DLD1 (cell line): ENCODE measurements at regions not wholly inside any gene's neighbourhood (a gene's known extent, or its start where the extent isn't known, plus 50 kb on each side); places are given as distances from the start of the nearest gene placed in this dataset.
"Not testable (repeated sequence)": the region's sequence is repeated elsewhere in the genome, so short reads cannot be mapped to it uniquely, and the experiment has no call there.

Experiments used
- in situ Hi-C: cut with HindIII; loops from 2 replicates; pipeline ENCODE4 v1.10.0; 2017; ENCODE audit warnings: low sequenced_read_pairs

DNA sequence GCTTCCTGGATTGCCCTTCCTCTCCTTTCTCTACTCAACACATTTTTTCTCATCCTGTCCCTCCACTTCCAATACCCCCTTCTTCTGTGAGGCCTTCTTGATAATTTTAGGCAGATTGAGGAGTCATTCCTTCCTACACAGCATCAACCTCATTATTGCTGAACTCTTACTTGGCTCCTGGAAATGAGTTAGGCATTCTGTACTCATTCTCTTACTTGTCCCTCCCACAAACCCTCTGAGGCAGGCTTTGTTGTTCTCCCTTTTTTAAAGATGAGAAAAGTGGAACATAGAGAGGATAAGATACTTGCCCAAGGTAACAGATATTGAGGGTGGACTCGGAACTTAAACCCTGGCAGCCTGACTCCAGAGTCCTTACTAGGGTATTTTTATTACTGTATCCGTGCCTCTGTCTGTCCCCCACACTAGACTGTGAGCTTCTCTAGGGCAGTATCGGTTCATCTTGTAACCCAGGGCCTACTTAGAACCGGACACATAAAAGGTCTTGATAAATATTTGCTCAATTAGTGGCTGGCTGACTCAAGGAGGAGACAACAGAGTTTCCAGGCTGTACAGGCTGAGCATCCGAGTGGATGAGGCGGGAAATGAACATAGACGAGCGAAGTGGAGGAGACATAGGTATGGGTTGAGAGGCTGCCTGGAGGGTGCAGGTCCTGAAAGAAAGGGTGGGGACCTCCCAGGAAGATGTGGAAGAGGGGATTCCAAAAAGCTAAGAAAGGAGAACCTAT lies 148.7 kb upstream of the ATP2B2 start:
- in situ Hi-C loops, result no loop called here

DNA sequence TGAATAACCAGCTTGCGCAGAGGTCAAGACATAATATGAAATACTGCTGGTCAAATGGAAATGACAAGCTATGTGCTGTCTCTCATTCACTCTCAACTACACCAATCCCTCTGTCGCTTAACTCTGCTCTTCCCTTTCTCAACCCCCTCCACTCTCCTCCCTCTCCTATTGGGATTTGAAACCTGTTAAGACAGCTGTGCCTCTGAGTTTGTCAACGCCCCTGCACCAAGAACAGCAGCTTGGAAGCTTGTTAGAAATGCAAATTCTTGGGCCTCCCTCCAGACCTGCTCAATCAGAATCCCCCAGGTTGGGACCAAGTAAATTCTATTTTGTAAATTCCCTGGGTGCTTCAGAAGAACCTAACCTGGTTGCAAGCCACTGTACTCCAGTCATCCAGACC lies 149.7 kb upstream of the ATP2B2 start:
- in situ Hi-C loops, result no loop called here

DNA sequence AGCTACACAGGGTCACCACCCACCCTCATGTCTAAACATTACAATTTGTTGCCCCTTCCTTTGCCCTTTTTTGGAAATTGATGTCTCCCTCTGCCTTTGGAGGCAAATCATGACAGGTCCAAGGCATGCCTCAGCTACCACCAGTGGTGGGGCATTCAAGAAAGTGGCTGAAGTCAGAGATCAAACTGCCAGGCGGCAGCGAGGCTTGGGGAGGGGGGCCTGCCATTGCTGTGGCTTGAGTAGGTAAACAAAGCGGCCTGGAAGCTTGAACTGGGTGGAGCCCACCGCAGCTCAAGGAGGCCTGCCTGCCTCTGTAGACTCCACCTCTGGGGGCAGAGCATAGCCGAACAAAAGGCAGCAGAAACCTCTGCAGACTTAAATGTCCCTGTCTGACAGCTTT lies 152.0 kb upstream of the ATP2B2 start:
- in situ Hi-C loops, result not testable (repeated sequence)

DNA sequence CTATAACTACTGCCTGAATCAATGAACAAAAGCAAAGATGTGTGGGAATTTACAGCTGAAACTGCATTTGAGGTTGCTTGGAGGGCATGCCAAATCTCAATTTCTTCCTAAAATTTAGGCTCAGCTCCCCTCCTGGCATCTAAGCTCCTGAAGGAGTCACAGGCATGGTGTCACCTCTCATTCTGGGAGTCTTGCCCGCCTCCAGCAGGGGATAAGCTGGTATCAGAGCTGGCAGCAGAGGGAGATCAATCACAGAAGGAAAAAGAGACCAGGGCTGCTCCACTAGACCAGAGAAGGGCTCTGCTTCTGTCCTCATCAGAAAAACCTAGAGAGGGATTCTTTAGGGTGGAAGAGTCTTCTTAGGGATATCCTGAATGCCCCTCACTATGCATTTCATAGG lies 150.4 kb upstream of the SLC6A11 start:
- in situ Hi-C loops, result no loop called here

DNA sequence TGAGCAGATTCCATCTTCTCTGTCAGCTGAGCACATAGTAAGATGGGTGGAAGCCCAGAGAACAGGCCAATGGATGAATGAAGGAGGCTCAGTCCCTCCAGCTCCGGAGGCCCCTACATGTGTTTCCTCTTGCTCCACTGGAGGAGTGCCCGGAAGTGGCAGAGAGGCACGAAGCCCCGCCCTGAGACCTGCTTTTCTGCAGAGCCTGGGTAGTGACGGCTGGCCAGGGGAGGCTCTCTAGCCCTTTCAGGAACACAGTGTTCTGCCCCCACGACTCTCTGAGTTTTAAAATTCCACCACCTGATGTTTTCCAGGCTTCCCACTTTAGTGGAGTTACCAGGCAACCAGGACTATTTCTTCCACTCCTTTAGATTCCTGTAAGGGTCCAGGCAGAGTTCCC lies 149.4 kb upstream of the SLC6A11 start:
- in situ Hi-C loops, result no loop called here

DNA sequence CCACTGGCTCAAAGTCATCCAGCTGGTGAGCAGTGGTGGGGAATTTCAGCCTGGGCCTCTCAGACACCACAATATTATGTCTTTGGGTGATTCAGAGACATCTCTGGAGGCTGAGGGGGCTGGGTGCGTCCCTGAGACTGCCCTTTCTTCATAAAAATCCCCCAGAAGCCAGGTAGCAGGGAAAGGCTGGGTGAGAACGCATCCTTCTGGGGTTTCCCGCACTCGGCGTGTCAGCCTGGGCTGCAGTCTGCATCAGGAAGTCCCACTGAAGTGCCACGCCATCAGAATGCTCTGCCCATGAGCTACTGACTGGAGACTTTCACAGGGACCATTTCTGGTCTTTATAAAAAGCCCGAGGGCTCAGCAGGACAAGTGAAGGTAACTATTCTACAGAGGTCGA lies 148.8 kb upstream of the SLC6A11 start:
- in situ Hi-C loops, result no loop called here

DNA sequence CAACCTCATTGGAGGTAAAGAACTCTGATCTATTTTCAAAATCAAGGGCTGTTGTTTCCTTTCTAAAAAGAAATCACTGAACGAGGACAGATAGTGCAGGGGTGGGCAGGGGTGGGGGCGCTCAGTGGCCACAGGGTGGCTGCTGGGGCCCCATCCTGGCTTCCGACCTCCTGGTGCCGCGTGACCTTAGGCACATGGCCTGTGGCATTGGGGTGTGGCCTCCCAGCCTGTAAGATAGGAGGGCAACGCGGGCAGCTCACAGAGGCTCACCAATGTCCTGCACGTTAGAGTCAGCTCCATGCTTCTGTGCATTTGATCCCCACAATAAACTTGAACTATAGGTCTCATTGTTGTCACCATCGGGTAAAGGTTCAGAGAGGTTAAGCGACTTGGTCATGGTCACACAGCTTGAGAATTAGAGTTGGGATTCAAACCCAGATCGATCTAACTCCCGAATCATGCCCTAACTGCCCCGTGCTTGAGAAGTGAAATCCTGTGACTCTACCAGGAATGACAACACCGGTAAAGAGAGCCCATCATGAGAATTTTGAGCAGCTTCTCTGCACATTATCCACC lies 148.0 kb upstream of the SLC6A11 start:
- in situ Hi-C loops, result no loop called here

DNA sequence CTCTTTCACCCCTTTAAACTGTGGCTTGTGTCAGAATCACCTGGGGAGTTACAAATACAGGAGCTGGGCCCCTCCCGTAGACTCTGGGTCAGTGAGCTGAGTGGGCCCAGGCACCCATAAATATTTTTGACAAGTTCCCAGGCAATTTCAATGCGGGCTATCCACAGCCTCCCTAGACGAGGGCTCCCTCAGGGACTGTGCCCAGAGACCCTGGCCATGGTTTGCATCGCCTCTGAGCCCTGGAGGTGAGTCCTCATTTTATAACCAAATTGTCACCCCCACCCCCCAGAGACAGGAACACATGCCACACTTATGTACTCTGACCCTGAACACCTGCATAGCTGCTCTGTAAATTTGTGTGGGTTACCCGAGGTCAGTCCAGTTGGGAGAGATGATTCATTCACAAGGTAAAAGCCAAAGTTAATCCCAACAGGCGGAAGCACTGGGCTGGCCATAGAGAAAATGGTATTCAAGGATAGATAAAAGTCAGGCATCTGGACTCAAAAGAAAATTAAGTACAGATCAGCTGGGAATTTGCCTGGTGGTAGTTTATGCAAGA lies 146.5 kb upstream of the SLC6A11 start:
- in situ Hi-C loops, result no loop called here

DNA sequence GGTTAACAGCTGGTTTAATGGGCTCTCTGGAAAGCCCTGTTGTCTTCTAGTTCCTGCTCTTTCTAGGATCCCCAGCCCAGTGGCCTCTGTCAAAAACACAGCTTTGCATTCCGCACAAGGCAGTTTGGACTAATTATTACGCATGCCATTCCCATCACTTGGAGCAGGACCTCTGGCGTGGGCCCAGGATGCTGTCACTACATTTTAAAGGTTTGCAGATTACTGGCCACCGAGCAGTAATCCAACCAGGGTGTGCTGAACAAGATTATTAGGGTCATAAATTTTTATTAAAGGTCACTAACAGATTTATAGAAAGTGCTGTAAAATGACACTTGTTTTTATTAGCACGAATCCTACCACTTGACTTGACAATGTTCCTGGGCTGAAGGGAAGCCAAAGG lies 143.6 kb upstream of the SLC6A11 start:
- in situ Hi-C loops, result no loop called here

DNA sequence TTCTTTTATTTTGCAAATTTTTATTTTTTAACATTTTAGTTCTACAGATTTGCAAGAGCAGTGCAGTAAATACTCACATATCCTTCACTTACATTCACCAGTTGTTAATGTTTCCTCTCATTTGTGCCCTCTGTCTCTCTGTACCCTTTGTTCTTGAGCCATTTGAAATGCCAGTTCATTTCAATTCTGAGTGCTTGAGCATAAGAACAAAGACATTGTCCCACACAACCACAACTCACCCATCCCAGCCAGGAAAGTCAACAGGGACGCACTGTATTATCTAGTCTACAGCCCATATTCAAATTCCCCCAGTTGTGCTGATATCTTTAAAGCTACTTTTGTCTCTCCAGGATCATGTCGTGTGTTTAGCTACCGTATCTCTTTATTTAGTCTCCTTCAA lies 141.4 kb upstream of the SLC6A11 start:
- in situ Hi-C loops, result no loop called here

DNA sequence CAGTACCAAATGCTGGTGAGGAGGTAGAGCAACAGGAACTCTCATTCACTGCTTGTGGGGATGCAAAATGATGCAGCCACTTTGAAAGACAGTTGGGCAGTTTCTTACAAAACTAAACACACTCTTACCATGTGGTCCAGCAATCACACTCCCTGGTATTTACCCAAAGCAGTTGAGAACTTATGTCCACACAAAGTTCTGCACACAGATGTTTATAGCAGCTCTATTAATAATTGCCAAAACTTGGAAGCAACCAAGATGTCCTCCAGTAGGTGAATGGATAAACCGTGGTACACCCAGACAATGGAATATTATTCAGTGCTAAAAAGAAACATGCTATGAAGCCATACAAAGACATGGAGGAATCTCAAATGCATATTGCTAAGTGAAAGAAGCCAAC lies 139.1 kb upstream of the SLC6A11 start:
- in situ Hi-C loops, result no loop called here

DNA sequence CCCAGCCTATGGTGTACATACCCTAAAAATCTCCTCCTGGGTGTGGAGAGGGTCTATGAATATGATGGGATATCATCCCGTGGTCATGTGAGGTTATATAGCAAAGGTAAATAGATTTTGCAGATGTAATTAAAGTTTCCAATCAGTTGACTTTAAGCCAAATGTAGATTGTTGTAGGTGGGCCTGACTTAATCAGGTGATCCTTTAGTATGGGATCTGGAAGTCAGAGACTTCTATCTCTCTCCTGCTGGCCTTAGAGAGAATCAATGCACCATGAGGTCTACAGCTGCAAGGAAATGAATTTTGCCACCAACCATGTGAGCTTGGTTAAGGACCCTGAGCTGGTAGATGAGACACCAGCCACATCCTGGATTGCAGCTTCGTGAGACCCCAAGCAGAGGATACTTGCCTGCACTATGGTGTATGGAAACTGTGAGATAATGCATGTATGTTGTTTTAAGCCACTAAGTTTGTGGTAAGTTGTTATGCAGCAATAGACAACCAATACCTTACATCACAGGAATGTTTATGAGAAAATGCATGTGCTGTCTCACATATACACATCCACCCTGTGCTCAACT lies 137.1 kb upstream of the SLC6A11 start:
- in situ Hi-C loops, result no loop called here

DNA sequence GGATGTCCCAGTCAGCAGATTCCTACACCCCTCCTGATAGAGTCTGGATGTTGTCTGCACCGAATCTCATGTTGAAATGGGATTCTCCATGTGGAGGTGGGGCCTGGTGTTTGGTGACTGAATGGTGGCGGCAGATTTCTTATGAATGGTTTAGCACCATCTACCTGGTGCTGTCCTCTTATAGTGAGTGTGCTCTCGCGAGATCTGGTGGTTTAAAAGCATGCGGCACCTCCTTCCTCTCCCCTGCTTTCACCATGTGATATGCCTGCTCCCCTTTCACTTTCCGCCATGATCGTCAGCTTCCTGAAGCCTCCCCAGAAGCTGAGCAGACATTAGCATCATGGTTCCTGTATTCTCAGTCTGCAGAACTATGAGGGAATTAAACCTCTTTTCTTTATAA lies 135.2 kb upstream of the SLC6A11 start:
- in situ Hi-C loops, result no loop called here

DNA sequence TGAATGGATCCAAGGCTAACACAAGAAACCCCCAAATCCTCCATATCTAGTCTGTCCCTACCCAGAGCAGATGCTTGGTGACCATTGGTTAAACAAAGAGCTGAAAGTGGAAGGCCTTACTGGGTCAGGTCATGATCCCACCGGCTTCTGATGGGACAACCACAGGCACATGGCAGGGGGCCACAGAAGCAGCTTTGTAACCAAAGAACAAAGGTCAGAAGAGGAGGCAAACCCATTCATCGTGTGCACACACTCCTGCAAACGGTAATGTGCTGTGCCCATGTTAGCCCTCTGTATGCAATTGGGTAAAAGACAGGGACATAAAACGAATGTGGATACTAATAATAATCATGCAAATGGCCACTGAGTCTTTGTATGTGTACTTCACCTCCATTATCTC lies 133.3 kb upstream of the SLC6A11 start:
- in situ Hi-C loops, result no loop called here

DNA sequence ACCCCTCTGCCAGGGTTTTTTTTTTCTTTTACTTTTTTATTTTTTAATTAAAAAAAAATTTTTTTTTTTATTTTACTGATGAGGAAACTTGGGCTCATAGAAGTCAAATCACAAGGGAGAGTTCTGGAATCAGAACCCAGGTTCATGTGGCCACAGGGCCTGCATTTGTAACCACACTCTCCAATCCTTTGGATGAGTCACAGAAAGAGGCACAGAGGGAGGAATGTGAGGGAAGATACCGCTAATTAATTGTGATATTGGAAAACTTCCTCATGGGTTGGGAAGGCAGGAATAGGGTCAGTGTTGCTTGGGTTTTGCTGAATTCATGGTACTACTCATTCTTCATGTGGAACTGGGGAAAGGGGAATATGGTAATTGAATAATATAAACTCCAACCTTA lies 132.9 kb upstream of the SLC6A11 start:
- in situ Hi-C loops, result no loop called here

DNA sequence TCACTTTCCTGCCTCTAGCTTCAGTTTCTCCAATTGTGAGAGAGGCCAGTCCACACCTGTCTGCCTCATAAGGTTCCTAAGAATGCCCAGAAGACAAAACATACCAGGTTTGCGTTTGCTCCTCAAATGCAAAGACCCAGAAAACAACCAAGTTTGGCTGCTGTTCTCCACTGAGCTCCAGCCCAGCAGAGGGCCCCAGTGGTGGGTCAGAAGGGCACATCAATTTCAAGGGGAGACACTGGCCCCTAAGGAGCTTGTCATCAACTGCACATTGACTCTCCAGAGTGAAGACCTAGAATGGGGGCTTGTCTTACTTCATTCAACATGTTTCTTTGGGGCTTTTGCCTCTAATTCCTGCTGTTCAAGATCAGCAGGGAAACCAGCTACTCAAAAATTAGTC lies 127.9 kb upstream of the SLC6A11 start:
- in situ Hi-C loops, result no loop called here

DNA sequence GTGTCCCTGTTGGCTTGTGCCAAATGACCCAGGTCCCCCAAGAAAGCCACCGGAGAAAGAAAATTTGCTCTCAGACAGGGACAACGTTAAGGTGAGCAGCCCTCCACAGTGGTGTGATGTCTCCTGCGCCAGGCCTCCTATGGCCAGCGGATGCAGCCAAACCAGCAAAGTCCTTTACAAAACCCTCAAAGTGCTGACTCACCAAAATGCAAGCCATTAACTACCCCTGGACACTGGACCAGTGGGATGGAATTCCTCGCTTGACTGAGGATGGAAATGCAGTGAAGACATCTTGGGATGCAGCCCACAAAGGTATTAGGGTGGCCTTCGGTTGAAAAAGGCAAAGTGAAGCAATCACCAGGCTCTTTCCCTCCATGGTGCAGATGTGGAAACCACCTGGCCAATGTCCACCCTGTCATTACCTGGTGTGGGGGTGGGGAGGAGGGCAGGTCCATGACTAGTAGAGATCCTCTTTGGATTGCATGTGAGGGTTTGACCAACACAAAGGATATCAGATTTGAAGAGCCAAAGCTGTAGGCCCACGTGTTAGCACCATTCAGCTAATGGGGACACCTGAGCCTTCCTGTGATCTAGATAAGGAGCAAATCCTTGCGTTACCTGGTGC lies 127.4 kb upstream of the SLC6A11 start:
- in situ Hi-C loops, result no loop called here

DNA sequence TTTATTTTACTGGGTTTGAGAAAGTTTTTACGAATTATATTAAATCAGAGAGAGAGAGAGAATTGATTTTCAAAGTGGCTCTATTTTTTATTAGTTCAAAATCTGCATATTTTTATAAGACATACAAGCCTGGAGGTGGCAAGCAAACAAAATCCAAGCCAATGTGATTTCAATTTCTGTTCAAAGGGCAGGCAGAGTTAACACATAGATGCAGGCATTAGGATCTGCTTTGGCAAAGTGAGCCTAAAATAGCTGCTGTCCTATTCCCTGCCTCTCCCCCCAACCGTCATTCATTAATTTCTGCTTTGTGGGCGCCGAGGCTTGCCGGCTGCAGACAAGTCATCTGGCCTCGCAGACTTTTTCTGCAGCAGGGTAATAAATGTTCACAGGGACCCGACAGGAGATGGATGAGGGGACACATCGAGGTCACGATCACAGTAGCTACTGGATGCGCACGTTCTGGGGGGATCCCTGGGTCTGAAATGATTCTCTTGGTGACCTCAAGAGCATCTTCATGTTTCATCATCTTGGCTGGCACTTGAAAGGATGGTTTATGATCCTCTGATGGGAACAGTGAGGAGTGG lies 123.9 kb upstream of the SLC6A11 start:
- in situ Hi-C loops, result no loop called here

DNA sequence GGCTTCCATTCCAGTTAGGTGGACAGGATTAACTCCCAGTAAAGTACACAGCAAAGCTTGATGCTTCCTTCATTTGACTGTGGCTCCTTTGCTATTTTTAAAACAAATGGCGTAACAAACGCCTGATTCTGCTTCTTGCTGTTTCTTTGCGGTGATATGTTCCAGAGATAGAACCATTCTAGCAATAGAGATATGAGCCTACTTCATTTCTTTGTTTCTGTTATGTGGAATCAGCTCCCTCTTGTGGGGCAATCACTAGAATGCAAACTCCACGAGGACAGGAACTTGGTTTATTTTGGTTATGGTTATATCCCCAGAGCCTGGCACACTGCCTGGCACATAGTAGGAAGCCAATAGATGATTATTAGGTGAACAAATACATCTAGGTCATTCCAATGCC lies 122.6 kb upstream of the SLC6A11 start:
- in situ Hi-C loops, result no loop called here

DNA sequence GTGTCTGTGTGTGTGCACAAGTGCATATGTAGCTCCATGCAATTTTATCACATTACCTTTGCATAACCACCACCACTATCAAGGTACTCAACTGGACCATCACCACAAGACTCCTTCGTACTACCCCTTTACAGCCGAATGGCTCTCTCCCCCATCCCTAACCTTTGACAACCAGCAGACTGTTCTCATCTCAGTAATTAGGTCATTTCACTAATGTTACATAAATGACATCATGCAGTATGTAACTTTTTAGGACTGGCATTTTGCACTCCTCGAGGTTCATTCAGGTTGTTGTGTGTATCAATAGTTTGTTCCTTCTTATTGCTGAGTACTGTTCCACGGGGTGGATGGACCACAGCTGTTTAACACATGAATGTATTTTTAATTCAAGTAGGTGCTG lies 121.8 kb upstream of the SLC6A11 start:
- in situ Hi-C loops, result no loop called here

DNA sequence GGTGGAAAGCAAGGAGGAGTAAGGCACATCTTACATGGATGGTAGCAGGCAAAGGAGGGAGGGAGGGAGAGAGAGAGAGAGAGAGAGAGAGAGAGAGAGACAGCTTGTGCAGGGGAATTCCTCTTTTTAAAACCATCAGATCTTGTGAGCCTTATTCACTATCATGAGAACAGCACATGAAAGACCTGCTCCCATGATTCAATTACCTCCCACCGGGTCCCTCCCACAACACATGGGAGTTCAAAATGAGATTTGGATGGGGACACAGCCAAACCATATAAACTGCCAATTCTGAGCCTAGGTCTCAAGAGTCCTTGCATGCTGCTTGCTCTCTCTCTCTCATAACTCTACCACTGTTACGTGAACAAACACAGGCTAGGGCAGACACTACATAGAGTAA lies 120.8 kb upstream of the SLC6A11 start:
- in situ Hi-C loops, result not testable (repeated sequence)
